HepG2 (cell line): ENCODE measurements at regions not wholly inside any gene's neighbourhood (a gene's known extent, or its start where the extent isn't known, plus 50 kb on each side); places are given as distances from the start of the nearest gene placed in this dataset.

Experiments used
- ATAC-seq: fragments of 200-7000 bp; cut with Tn5 transposase; 3 replicates; pipeline ENCODE4 v1.9.1; 2020; ENCODE audit warnings: mild to moderate bottlenecking, moderate library complexity
- BruUV-seq: library from RNA; stranded (reverse); fragments of 400-500 nt; replicated peaks from 2 replicates; lab custom pipeline; 2021; lab: Mats Ljungman, UMichigan
- CTCF ChIA-PET: fragments of 300-600 bp; formaldehyde crosslinking; extraction: SDS; loops from one replicate; lab custom pipeline; 2021; ENCODE audit warnings: low total read pairs, inconsistent platforms, low intra/inter-chr PET ratio; lab: Yijun Ruan, JAX
- POLR2A ChIA-PET: fragments of 350-600 bp; sonication (Branson Sonifier 250); formaldehyde crosslinking; loops from one replicate; lab custom pipeline; 2020; ENCODE audit warnings: antibody characterized with exemption, inconsistent platforms; lab: Yijun Ruan, JAX
- DNase-seq: peaks from one replicate; pipeline ENCODE4 v3.0.0-alpha.2; 2015; ENCODE audit warnings: low spot score
- FAIRE-seq: peaks from 3 replicates; lab custom pipeline; 2011; peaks lifted over from hg19 to GRCh38; lab: Jason Lieb, UNC
- H2AFZ ChIP-seq: one replicate; pipeline ENCODE4 v1.6.1; 2011; ENCODE audit warnings: low read length, inconsistent platforms
- H3K27ac ChIP-seq: fragments of 300-600 bp; 3 replicates; pipeline ENCODE4 v1.8.0; 2011; ENCODE audit warnings: mixed run types, mild to moderate bottlenecking, mixed read lengths, low read length, inconsistent platforms; ENCODE audit not compliant: insufficient read depth; ENCODE audit errors: extremely low read length
- H3K27me3 ChIP-seq, 2 experiments: fragments of 200-600 bp in 1 of 2; 2 replicates in 1 of 2; 3 replicates in 1 of 2; pipeline versions ENCODE4 v1.6.0 to v1.8.0; 2011; ENCODE audit warnings: low read length in 2 of 2, mild to moderate bottlenecking in 2 of 2, moderate library complexity in 2 of 2, inconsistent platforms in 1 of 2; ENCODE audit not compliant: insufficient read depth in 2 of 2, control insufficient read depth in 1 of 2
- H3K36me3 ChIP-seq, 2 experiments: fragments of 200-600 bp in 1 of 2; replicated peaks in 1 of 2; 2 replicates in 1 of 2; 3 replicates in 1 of 2; pipeline versions ENCODE4 v1.5.1 to v1.8.0; 2011; ENCODE audit warnings: low read length in 2 of 2, inconsistent platforms in 1 of 2; ENCODE audit not compliant: insufficient read depth in 2 of 2, control insufficient read depth in 1 of 2
- H3K4me1 ChIP-seq: 2 replicates; pipeline ENCODE4 v1.5.1; 2012; ENCODE audit warnings: low read length, inconsistent platforms; ENCODE audit not compliant: insufficient read depth
- H3K4me2 ChIP-seq: 2 replicates; pipeline ENCODE4 v1.6.0; 2011; ENCODE audit warnings: low read depth, low read length, inconsistent platforms
- H3K4me3 ChIP-seq, 3 experiments: fragments of 200-600 bp in 1 of 3; sonication (generic), shearing (Covaris generic) in 1 of 3; replicated peaks in 1 of 3; 2 replicates each; pipeline ENCODE4 v1.5.1; 2011 to 2016; ENCODE audit warnings: low read length in 3 of 3, inconsistent platforms in 2 of 3, low read depth in 2 of 3, mild to moderate bottlenecking in 2 of 3, control low read depth in 1 of 3, mixed read lengths in 1 of 3; ENCODE audit not compliant: insufficient read depth in 1 of 3
- H3K79me2 ChIP-seq: one replicate; pipeline ENCODE4 v1.6.1; 2011; ENCODE audit warnings: low read length, inconsistent platforms; ENCODE audit not compliant: insufficient read depth
- H3K9ac ChIP-seq: 2 replicates; pipeline ENCODE4 v1.6.0; 2011; ENCODE audit warnings: mild to moderate bottlenecking, low read depth, low read length, inconsistent platforms; ENCODE audit not compliant: insufficient read depth
- H3K9me3 ChIP-seq: 2 replicates; pipeline ENCODE4 v1.5.1; 2012; ENCODE audit warnings: mild to moderate bottlenecking, low read length
- H4K20me1 ChIP-seq: 2 replicates; pipeline ENCODE4 v1.6.0; 2011; ENCODE audit warnings: inconsistent platforms, mild to moderate bottlenecking, low read length, moderate library complexity; ENCODE audit not compliant: insufficient read depth
- GATA4 ChIP-seq: sonication (generic); IDR thresholded peaks from 2 replicates; pipeline ENCODE4 v1.6.1; 2016; ENCODE audit warnings: antibody characterized with exemption, low read depth, borderline replicate concordance
- HMGA1 ChIP-seq: sonication (generic); formaldehyde crosslinking; conservative IDR thresholded peaks from 2 replicates; pipeline ENCODE4 v1.4.0; 2020; ENCODE audit warnings: missing genetic modification reagents
- NFKBIZ ChIP-seq: IDR thresholded peaks from 2 replicates; pipeline ENCODE4 v1.6.1; 2018; ENCODE audit warnings: missing genetic modification reagents, missing compliant biosample characterization
- PRMT3 ChIP-seq: sonication (generic); formaldehyde crosslinking; IDR thresholded peaks from 2 replicates; pipeline ENCODE4 v1.8.1; 2022; ENCODE audit warnings: low read depth, mild to moderate bottlenecking, moderate library complexity, missing genetic modification reagents, borderline replicate concordance
- WGBS: methylation state at CpG from one replicate; pipeline ENCODE4 v1.1.6; 2017; ENCODE audit warnings: low lambda C conversion rate; 5-methylcytosine and 5-hydroxymethylcytosine counted together
- in situ Hi-C: cut with HindIII; loops from 2 replicates; pipeline ENCODE4 v1.10.0; 2017; ENCODE audit warnings: low pct_unique_long_range_greater_than_20kb; ENCODE audit not compliant: extremely low pct_ligation_motif_present
- intact Hi-C: fragments of 100-400 bp; cut with micrococcal nuclease; formaldehyde crosslinking; loops from one replicate; pipeline ENCODE4 v1.10.0; 2022; ENCODE audit not compliant: unreplicated experiment
- TF ChIP-seq, protein P1 (sequence below): sonication (generic); formaldehyde crosslinking; IDR thresholded peaks from 2 replicates; pipeline ENCODE4 v1.8.0; 2022; ENCODE audit warnings: mild to moderate bottlenecking, missing genetic modification reagents
- TF ChIP-seq, protein P2 (sequence below): sonication (generic); formaldehyde crosslinking; IDR thresholded peaks from 2 replicates; pipeline ENCODE4 v1.5.0; 2020; ENCODE audit warnings: missing genetic modification reagents
- TF ChIP-seq, protein P3 (sequence below): sonication (generic); formaldehyde crosslinking; IDR thresholded peaks from 2 replicates; pipeline ENCODE4 v1.4.0; 2020; ENCODE audit warnings: missing genetic modification reagents
- TF ChIP-seq, protein P4 (sequence below): sonication (generic); formaldehyde crosslinking; IDR thresholded peaks from 2 replicates; pipeline ENCODE4 v1.5.1; 2020; ENCODE audit warnings: mild to moderate bottlenecking, missing genetic modification reagents, borderline replicate concordance
- TF ChIP-seq, protein P5 (sequence below): IDR thresholded peaks from 2 replicates; pipeline ENCODE4 v1.6.1; 2012; ENCODE audit warnings: inconsistent platforms
- TF ChIP-seq, protein P6 (sequence below): sonication (generic); formaldehyde crosslinking; IDR thresholded peaks from 2 replicates; pipeline ENCODE4 v1.8.1; 2023; ENCODE audit warnings: missing genetic modification reagents, inconsistent platforms, borderline replicate concordance

DNA sequence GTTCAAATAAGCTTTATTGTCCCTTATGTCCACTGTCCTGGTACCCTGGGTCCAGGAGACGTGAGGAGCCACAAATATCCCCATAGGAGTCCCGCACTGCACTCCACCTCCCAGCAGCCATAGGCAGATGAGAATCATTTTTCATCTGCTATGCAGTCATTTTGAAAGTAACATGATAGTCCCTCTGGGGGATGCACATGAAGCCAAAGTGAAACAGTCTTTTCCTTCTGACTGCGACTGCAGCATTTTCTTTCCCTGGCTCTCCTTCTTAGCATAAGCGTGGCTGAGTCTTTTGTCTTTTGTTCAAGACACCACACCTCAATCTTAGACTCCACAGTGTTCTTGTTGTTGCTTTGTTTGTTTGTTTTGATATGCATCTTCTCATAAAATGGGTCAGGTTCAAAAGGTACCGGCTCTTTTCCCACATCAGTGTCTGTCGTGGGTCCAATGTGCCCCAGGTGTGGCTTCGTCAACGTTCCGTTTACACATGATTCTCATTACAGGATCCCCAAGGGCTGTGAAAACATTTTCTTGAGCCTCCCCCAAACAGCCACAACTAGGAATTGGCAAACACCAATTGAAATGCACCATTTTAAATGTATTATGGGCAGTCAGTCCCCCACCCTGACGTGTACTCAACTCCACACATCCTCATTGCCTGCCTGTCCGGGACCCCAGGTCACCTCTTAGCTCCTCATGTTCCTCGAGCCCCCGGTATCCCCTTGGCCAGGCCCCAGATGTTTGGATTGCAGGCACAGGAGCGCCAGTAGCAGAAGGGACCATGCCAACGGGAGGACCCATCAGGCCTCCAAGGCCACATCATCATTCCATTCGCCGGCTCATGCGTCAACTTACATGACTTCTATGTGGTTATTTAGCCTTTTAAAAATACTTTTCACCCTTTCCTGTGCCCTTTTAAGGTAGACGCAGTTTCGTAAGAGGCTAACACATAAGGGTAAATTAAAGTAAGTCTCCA is 237.8 kb upstream of the DAPK1 start:
- Histone ChIP-seq H3K79me2 (no peaks in the 10 kb centered on the region), H3K4me3 (no peak overlapping the region), H3K27me3 (no peaks in the 10 kb centered on the region), H3K4me1 (no peaks in the 10 kb centered on the region), H3K9ac (no peak overlapping the region), H3K9me3 (no peaks in the 10 kb centered on the region), H3K36me3 (no peaks in the 10 kb centered on the region), H4K20me1 (no peaks in the 10 kb centered on the region), H3K27ac (no peak overlapping the region), H3K4me2 (no peak overlapping the region), H2AFZ (no peak overlapping the region)
- TF ChIP-seq, protein P1, sequence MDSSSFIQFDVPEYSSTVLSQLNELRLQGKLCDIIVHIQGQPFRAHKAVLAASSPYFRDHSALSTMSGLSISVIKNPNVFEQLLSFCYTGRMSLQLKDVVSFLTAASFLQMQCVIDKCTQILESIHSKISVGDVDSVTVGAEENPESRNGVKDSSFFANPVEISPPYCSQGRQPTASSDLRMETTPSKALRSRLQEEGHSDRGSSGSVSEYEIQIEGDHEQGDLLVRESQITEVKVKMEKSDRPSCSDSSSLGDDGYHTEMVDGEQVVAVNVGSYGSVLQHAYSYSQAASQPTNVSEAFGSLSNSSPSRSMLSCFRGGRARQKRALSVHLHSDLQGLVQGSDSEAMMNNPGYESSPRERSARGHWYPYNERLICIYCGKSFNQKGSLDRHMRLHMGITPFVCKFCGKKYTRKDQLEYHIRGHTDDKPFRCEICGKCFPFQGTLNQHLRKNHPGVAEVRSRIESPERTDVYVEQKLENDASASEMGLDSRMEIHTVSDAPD (CRISPR knock-in tag), result no peak
- TF ChIP-seq, protein P2, sequence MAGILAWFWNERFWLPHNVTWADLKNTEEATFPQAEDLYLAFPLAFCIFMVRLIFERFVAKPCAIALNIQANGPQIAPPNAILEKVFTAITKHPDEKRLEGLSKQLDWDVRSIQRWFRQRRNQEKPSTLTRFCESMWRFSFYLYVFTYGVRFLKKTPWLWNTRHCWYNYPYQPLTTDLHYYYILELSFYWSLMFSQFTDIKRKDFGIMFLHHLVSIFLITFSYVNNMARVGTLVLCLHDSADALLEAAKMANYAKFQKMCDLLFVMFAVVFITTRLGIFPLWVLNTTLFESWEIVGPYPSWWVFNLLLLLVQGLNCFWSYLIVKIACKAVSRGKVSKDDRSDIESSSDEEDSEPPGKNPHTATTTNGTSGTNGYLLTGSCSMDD (CRISPR knock-in tag), result no peak
- TF ChIP-seq HMGA1 (CRISPR knock-in tag), result no peak
- TF ChIP-seq, protein P3, sequence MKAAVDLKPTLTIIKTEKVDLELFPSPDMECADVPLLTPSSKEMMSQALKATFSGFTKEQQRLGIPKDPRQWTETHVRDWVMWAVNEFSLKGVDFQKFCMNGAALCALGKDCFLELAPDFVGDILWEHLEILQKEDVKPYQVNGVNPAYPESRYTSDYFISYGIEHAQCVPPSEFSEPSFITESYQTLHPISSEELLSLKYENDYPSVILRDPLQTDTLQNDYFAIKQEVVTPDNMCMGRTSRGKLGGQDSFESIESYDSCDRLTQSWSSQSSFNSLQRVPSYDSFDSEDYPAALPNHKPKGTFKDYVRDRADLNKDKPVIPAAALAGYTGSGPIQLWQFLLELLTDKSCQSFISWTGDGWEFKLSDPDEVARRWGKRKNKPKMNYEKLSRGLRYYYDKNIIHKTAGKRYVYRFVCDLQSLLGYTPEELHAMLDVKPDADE (CRISPR knock-in tag), result no peak
- TF ChIP-seq, protein P4, sequence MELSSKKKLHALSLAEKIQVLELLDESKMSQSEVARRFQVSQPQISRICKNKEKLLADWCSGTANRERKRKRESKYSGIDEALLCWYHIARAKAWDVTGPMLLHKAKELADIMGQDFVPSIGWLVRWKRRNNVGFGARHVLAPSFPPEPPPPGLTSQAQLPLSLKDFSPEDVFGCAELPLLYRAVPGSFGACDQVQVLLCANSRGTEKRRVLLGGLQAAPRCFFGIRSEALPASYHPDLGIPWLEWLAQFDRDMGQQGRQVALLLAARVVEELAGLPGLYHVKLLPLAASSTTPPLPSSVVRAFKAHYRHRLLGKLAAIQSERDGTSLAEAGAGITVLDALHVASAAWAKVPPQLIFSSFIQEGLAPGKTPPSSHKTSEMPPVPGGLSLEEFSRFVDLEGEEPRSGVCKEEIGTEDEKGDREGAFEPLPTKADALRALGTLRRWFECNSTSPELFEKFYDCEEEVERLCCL (CRISPR knock-in tag), result no peak
- TF ChIP-seq, protein P5, sequence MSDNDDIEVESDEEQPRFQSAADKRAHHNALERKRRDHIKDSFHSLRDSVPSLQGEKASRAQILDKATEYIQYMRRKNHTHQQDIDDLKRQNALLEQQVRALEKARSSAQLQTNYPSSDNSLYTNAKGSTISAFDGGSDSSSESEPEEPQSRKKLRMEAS, result no peak
- TF ChIP-seq GATA4, result no peak
- TF ChIP-seq, protein P6, sequence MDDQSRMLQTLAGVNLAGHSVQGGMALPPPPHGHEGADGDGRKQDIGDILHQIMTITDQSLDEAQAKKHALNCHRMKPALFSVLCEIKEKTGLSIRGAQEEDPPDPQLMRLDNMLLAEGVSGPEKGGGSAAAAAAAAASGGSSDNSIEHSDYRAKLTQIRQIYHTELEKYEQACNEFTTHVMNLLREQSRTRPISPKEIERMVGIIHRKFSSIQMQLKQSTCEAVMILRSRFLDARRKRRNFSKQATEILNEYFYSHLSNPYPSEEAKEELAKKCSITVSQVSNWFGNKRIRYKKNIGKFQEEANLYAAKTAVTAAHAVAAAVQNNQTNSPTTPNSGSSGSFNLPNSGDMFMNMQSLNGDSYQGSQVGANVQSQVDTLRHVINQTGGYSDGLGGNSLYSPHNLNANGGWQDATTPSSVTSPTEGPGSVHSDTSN (CRISPR knock-in tag), result no peak
- no peak for TF ChIP-seq NFKBIZ
- TF ChIP-seq PRMT3, result no peak
- no peak for FAIRE-seq
- no peak for DNase-seq
- intact Hi-C loops, result no loop called here
- no TSS peak for BruUV-seq
- 39% methylated on average over 20 of the region's 20 CpGs for WGBS
- CTCF ChIA-PET, result no interaction called here
- no peak for ATAC-seq
- in situ Hi-C loops, result no loop called here
- POLR2A ChIA-PET, result no interaction called here
